ENCODE measurements at regions not wholly inside any gene's neighbourhood (a gene's known extent, or its start where the extent isn't known, plus 50 kb on each side); places are given as distances from the start of the nearest gene placed in this dataset.

DNA sequence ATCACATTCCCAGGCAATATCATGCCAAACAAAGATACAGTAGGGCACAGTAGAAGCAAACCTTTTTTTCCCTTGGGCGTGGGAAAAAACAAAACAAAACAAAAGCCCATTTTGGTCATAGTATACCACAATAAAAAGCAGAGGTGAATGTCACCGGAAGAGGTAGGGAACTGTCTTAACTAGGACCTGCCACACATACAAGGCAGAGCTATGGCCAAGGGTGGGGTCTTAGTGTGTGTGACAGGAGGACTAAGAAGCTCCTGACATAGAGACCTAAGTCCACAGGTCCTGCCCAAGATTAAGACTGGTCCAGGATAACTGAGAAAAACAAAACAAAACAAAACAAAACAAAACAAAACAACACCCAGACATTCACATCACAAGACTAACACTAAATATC, 441.2 kb upstream of the DSEL start:
- no peak for DNase-seq (ENCODE audit: low read depth)
- TF ChIP-seq, protein P1, sequence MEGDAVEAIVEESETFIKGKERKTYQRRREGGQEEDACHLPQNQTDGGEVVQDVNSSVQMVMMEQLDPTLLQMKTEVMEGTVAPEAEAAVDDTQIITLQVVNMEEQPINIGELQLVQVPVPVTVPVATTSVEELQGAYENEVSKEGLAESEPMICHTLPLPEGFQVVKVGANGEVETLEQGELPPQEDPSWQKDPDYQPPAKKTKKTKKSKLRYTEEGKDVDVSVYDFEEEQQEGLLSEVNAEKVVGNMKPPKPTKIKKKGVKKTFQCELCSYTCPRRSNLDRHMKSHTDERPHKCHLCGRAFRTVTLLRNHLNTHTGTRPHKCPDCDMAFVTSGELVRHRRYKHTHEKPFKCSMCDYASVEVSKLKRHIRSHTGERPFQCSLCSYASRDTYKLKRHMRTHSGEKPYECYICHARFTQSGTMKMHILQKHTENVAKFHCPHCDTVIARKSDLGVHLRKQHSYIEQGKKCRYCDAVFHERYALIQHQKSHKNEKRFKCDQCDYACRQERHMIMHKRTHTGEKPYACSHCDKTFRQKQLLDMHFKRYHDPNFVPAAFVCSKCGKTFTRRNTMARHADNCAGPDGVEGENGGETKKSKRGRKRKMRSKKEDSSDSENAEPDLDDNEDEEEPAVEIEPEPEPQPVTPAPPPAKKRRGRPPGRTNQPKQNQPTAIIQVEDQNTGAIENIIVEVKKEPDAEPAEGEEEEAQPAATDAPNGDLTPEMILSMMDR (IDR thresholded peaks at IDR 0.05; ENCODE audit: control insufficient read depth, extremely low read depth, insufficient read depth), result no peak
- no peak overlapping the region for H3K4me3 ChIP-seq (ENCODE audit: low read depth, low read length)

DNA sequence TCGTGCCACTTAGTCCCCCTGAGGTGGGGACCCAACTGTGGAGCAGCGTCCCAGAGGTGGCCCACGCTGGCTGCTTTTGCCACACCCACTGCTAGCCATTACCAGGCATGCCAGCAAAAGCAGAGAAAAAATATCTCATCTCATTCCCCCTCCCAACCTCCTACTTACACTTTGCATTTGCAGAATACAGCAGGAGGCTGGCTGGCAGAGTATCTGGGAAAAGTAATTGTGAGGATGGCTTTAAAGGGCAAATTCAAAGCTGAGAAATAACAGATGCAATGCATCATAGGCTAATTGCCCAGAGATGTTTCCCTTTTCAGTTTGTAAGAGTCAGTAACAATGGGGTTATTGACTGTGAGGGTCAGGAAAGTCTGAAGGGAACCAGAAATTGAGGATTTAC, 438.1 kb upstream of the DSEL start:
- no peak overlapping the region for H3K4me3 ChIP-seq (ENCODE audit: low read depth, low read length)
- DNase-seq (ENCODE audit: low read depth), result no peak
- TF ChIP-seq, protein P1 (IDR thresholded peaks at IDR 0.05; ENCODE audit: control insufficient read depth, extremely low read depth, insufficient read depth), result no peak

DNA sequence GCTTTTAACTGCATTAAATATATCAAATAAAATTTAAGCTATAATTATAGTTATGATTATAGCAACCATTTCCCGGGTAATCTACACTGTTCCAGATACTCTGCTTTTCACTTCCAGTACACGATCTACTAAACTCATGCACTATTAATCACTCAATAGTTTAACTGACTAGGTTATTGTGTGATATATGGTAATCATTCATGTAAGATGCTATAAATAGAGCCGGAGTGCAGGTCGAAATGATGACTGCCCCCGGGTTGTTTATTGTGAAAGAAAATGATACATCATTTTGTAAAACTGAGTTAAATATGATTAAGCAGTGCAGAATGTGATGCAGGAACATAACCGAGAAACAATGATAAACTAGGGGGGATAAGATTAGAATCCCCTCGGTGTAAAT, 434.6 kb upstream of the DSEL start:
- DNase-seq (ENCODE audit: low read depth), result no peak
- TF ChIP-seq, protein P1 (IDR thresholded peaks at IDR 0.05; ENCODE audit: control insufficient read depth, extremely low read depth, insufficient read depth), result no peak
- H3K4me3 ChIP-seq (ENCODE audit: low read depth, low read length), result no peak overlapping the region

DNA sequence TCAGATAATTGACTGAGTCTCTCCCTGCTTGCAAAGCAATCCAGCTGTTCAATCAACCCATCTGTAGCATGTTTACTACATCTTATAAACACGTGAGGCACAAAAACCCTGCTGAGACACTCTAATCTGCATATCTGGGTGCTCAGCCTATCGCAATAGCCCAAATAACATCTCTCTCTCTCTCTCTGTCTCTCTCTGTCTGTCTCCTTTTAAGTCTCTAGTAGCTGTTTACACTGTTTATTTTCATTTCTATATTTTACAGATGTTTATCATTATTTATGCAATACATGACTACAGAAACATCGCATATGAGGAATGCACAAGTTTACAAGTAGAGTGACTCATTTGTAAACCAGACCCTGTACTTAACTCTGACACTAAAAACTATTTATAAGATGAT, 422.1 kb upstream of the DSEL start:
- no peak for DNase-seq (ENCODE audit: low read depth)
- TF ChIP-seq, protein P1 (IDR thresholded peaks at IDR 0.05; ENCODE audit: control insufficient read depth, extremely low read depth, insufficient read depth), result no peak
- no peak overlapping the region for H3K4me3 ChIP-seq (ENCODE audit: low read depth, low read length)

DNA sequence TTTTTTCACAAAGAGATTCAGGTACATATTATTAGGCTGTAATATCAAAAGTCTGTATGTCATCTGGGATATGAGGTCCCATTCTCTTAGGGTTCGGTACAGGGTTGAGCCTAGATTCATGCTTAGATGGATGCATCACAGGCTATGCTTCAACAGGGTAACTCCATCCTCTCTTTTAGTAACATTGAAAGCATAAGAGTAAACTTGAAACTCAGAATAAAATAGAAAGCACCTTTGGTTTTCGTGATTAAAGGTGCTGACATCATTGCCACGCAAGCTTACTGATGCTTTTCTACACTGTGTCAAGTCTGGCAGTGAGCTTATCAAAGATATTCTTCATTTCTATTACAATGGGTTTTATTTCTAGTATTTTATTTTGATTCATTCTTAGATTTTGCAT, 419.1 kb upstream of the DSEL start:
- DNase-seq (ENCODE audit: low read depth), result no peak
- TF ChIP-seq, protein P1 (IDR thresholded peaks at IDR 0.05; ENCODE audit: control insufficient read depth, extremely low read depth, insufficient read depth), result no peak
- no peak overlapping the region for H3K4me3 ChIP-seq (ENCODE audit: low read depth, low read length)

DNA sequence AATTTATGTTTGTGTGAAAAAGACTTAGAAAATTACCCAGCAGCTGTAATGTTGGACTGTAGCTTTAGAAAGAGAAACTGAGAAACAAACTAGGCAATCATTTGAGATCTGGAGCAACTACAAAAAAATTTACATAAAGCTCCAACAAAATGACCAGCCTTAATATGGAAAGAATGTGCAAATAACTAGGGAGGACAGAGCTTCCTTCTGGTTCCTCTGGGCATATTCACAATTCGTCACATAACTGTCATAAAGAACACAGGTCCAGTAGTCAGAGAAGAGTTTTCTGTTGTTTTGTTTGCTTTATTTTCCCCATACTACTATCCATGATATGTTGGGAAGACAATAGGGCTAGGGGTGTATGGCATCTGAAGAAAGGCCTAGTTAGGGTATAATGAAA, 416.8 kb upstream of the DSEL start:
- H3K4me3 ChIP-seq (ENCODE audit: low read depth, low read length), result no peak overlapping the region
- DNase-seq (ENCODE audit: low read depth), result no peak
- TF ChIP-seq, protein P1 (IDR thresholded peaks at IDR 0.05; ENCODE audit: control insufficient read depth, extremely low read depth, insufficient read depth), result no peak

DNA sequence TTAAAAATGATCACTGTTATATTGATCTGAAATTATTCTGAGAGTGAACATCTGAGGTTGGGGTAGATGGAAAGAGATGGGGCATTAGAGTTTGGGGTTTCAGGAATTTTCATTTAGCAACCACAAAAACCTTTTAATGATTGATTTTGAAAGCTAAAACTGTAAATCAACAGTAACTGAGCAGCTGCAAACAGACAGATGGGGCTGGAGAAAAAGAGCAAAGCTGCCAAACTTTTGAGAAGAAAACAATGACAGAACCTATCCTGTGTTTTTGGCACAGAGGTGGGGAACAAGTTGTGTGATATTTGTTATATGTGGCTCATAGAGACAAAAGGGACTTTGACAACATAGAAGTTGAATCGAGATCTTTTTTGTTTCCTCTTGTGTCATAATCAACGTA, 415.8 kb upstream of the DSEL start:
- H3K4me3 ChIP-seq (ENCODE audit: low read depth, low read length), result no peak overlapping the region
- no peak for DNase-seq (ENCODE audit: low read depth)
- TF ChIP-seq, protein P1 (IDR thresholded peaks at IDR 0.05; ENCODE audit: control insufficient read depth, extremely low read depth, insufficient read depth), result no peak
